ENCODE measurements at regions not wholly inside any gene's neighbourhood (a gene's known extent, or its start where the extent isn't known, plus 50 kb on each side); places are given as distances from the start of the nearest gene placed in this dataset.

DNA sequence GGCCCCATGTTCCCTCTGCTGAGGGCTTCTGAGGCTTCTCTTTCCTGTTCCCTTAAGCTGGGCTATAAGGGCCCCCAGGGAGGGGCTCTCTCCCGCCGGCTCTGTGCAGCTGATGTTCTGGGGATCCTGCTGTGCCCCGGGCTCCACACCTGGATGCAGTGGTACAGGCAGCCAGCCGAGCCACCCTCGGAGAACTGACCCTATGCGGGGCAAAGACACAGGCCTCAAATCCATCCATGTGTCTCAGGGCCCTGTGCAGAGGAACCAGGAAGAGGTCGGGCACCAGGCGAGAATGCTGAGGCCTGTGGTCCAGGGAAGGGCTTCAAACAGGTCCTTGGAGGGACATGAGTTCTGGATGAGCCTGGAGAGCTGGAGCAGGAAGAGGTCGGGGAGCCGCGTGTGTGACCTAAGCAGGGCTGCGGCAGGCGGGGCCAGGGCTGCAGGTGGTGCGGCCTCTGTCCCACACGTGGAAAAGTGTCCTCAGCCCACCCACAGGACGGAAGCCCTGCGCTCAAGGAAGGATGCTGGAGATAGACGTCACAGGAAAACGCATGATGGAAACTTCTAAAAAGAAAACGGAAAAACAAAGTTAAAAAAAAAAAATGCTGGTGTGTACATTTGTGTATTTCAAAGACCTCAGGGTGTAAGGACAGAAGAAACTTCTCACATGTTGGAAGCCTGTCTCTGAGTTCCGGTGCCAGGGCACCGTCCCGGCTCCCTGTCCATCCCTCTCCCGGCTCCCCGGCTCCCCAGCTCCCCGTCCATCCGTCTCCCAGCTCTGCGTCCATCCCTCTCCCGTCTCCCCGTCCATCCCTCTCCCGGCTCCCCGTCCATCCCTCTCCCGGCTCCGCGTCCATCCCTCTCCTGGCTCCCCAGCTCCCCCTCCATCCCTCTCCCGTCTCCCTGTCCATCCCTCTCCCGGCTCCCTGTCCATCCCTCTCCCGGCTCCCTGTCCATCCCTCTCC, 1149.2 kb downstream of the BRD1 start:
- H3K4me1 Mint-ChIP-seq, result no peaks in the 10 kb centered on the region
- H3K9me3 Mint-ChIP-seq, result peaks cover 8 to 17% of the 10 kb centered on the region in 2 donors
- no peak overlapping the region for H3K27ac Mint-ChIP-seq
- DNase-seq (no peak), ATAC-seq (replicated peaks) (no peak)
- no peaks in the 10 kb centered on the region for H3K27me3 Mint-ChIP-seq
- peaks cover 0 to 4% of the 10 kb centered on the region in 2 donors for H3K36me3 Mint-ChIP-seq
- H3K4me3 Mint-ChIP-seq, result no peak overlapping the region

DNA sequence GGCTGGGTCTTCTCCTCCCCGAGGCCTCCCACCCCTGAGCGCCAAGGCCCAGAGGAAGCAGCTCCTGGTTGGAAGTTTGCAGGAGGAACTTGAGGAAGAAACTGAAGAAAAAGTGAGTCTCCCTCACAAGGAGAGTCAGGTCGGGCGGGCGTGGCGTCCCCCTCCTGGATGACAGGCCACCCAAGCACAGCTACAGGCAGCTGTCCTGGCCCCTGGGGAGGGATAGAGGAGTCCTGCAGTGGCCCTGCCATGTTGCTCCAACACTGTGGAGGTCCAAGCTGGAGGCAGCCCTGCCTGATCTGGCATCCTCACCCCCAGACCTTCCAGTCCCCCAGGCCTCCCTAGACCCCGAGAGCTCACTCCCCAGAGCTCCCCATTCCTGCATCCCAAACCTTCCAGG, 1150.1 kb downstream of the BRD1 start:
- Mint-ChIP-seq H3K4me1 (no peaks in the 10 kb centered on the region), H3K9me3 (peaks cover 17 to 25% of the 10 kb centered on the region in 2 donors), H3K27ac (no peak overlapping the region), H3K27me3 (no peaks in the 10 kb centered on the region), H3K36me3 (peaks cover under 1 to 5% of the 10 kb centered on the region in 2 donors), H3K4me3 (no peak overlapping the region)
- no peak for ATAC-seq (replicated peaks)
- no peak for DNase-seq

DNA sequence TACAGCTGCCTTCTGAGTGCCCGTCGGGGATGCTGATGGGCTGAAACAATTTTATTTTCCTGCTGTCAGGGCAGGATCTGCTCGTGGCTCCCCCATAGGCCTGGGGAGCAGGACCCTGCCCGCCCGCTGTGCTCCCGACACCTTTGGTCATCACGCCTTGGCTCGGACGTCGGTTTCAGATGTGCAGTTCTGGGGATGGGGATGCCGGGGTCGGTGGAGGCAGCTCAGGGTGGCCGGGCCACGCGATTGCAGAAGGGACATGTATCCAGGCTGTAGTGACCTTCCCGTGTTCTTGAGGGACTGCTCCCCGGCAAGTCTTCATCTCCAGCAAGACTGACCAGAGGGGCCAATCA, 1150.5 kb downstream of the BRD1 start:
- peaks cover 3 to 5% of the 10 kb centered on the region in 2 donors for H3K36me3 Mint-ChIP-seq
- no peaks in the 10 kb centered on the region for H3K4me1 Mint-ChIP-seq
- DNase-seq, result no peak
- H3K27me3 Mint-ChIP-seq, result no peaks in the 10 kb centered on the region
- H3K27ac Mint-ChIP-seq, result no peak overlapping the region
- H3K4me3 Mint-ChIP-seq, result no peak overlapping the region
- ATAC-seq (replicated peaks), result no peak
- H3K9me3 Mint-ChIP-seq, result peaks cover 20 to 30% of the 10 kb centered on the region in 2 donors

DNA sequence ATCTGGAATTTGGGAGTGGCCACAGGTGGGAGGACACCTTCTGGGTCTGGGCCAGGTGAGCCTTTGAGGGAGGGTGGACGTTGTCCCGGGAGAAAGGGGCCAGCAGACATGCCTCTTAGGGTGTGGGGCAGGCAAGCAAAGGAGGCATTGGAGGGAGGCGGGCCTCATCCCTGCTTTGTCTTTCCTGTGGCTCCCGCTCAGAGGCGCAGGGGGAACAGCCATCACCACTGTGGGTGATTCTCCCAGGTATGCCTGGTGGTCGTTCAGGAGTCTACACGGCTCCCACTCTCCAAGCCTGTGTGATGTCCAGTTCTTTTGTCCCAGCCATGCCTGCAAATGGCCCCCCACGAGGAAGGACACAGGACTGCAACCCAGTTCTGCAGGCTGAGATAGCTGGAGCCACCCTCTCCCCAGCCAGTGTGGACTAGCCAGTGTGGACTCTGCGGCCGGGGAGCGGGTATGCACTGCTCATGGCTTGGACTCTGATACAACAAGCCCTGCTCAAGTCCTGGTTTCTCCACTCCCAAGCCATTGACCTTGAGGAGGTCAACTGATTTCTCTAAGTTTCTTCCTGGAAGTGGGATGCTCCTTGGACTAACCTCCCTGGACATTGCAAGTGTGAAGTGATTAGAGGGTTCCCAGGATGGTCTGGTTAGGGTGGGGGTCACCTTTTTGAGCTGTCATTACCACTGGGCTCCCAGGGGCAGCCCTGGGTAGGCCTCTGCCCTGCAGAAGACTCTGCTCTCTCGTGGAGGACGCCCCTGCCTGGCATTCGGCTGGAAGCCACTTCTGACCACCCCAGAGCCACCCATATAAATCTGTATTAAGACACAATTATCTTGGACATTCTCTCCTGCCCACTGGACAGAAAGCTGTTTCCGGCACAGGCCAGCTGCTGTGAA, 1151.2 kb downstream of the BRD1 start:
- no peak for ATAC-seq (replicated peaks)
- no peak for DNase-seq
- H3K4me3 Mint-ChIP-seq, result no peak overlapping the region
- H3K36me3 Mint-ChIP-seq, result peaks cover 3 to 5% of the 10 kb centered on the region in 2 donors
- H3K4me1 Mint-ChIP-seq, result no peaks in the 10 kb centered on the region
- H3K9me3 Mint-ChIP-seq, result peaks cover 25 to 32% of the 10 kb centered on the region in 2 donors
- no peak overlapping the region for H3K27ac Mint-ChIP-seq
- no peaks in the 10 kb centered on the region for H3K27me3 Mint-ChIP-seq

DNA sequence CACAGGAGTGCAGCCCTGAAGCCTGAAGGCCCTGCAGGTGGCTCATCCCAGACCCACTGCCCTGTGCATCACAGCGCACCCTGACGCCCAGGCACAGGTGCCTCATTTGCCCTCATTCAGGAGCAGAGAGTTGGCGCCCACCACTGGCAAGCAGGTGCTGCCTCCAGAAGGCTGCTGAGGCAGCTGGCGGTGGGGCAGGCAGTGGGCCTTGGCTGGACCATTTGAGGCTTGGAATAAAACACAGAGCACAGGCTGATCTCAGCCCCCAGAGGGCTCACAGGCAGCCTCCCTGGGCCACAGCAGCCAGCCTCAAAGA, 1151.9 kb downstream of the BRD1 start:
- H3K27me3 Mint-ChIP-seq, result no peaks in the 10 kb centered on the region
- no peaks in the 10 kb centered on the region for H3K4me1 Mint-ChIP-seq
- H3K36me3 Mint-ChIP-seq, result peaks cover 3 to 5% of the 10 kb centered on the region in 2 donors
- H3K9me3 Mint-ChIP-seq, result peaks cover 25 to 32% of the 10 kb centered on the region in 2 donors
- H3K27ac Mint-ChIP-seq, result no peak overlapping the region
- H3K4me3 Mint-ChIP-seq, result no peak overlapping the region
- ATAC-seq (replicated peaks) (no peak), DNase-seq (no peak)

DNA sequence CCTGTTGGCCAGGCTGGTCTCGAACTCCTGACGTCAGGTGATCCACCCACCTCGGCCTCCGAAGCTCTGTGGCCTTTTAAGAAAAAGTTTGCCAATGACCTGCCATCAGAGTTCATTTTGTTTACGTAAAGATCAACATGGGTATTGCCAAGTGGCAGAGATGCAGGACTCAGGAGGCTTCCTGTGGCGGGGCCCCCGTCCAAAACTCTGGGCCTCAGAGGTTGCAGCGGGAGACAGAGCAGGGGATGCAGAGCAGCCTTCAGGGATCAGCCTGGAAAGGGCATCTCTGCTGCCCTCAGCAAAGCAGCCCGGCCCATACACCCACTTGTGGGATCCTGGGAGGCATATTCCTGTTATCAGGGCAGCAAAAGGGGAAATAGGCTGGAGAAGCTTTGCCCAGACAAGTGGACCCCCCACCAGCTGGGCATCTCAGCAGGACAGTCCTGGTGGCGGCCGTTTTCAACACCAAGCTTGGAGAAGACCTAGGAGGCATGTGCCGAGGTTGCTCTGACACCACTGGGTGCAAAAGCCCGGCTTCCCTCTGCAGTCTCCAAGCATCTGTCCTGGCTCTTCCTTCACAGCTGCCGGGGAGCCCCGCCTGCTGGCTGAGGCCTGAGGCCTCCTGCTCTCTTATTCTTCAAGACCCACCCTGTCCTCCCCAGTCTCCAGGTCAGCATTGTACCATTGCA, 1152.4 kb downstream of the BRD1 start:
- H3K36me3 Mint-ChIP-seq, result peaks cover 3 to 5% of the 10 kb centered on the region in 2 donors
- ATAC-seq (replicated peaks), result no peak
- no peak overlapping the region for H3K27ac Mint-ChIP-seq
- no peaks in the 10 kb centered on the region for H3K4me1 Mint-ChIP-seq
- H3K9me3 Mint-ChIP-seq, result peaks cover 26 to 32% of the 10 kb centered on the region in 2 donors
- no peaks in the 10 kb centered on the region for H3K27me3 Mint-ChIP-seq
- DNase-seq, result no peak
- H3K4me3 Mint-ChIP-seq, result no peak overlapping the region

DNA sequence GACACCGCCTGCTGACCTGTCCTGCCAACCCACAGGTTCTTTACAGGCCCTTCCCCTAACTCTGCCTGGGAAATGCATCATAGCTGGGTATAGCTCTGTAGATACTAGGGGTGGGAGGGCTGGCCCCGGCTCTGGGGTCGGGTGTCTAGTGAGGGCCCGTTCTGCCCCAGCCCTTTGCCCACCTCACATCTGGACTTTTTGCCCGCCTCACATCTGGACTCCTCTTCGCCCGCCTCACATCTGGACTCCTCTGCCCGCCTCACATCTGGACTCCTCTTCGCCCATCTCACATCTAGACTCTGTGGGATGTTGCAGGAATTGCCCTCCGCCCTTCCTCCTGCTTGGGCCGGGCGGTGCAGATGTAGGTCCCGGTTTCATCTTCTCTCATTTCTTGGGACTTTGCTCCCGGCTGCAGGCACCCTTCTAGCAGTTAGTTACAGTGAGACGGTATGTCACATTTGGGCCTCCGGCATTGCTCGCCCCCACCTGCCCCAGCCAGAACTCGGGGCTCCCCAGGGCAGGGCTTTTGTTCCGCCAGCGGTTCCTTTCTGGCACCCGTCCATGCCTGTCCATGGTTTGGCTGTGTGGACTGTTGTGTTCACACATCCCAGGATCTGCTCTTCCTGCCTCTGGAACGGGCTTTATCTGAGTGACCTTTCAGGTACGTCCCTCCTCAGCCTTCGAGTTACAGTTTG, 1153.7 kb downstream of the BRD1 start:
- no peak overlapping the region for H3K4me3 Mint-ChIP-seq
- DNase-seq, result no peak

DNA sequence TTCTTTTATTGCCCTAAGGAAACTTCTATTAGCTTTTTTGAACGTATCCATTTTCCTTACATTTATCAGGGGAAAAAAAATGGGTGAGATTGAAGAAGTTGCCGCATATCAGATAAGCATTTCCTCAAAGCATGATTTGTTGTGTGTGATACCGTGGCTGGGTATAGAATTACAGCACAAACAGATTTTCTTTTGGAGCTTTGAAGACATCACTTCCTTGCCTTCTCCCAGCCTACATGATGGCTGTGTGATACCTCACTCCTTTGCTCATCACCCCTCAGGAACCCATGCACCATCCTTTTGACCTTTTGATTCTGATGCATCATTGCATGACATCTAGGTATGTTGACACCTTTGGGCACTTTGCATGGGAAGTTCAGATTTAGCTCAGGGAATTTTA, 1155.3 kb downstream of the BRD1 start:
- Mint-ChIP-seq H3K27ac (no peak overlapping the region), H3K4me3 (no peak overlapping the region), H3K4me1 (no peaks in the 10 kb centered on the region), H3K9me3 (peaks cover 24% of the 10 kb centered on the region in 2 donors), H3K36me3 (peaks cover 3 to 5% of the 10 kb centered on the region in 2 donors), H3K27me3 (no peaks in the 10 kb centered on the region)
- DNase-seq, result no peak
- no peak for ATAC-seq (replicated peaks)

More for the DNA sequence above, 1153.7 kb downstream of the BRD1 start:
- Mint-ChIP-seq H3K27ac (no peak overlapping the region), H3K9me3 (peaks cover 24 to 29% of the 10 kb centered on the region in 2 donors), H3K27me3 (no peaks in the 10 kb centered on the region), H3K36me3 (peaks cover 3 to 5% of the 10 kb centered on the region in 2 donors), H3K4me1 (no peaks in the 10 kb centered on the region)
- ATAC-seq (replicated peaks), result no peak

DNA sequence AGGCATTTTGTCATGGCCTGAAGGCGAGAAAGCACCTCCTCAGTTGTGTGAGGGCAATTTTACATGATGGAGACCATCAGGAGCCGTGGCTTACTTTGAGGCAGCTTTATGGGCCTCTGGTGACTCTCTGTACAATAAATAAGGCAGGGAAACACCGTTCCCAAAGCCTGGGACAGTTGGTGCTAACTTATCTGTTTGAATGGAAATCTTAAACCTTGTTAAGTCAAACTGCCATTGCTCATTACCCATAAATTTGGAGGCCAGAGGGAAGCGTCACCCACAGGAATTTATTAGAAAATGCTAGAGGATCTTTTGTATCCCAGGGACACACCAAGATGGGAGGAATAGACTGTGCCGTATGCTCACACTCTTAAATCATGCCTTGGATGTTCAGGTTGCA, 1156.9 kb downstream of the BRD1 start:
- peaks cover 24% of the 10 kb centered on the region in 2 donors for H3K9me3 Mint-ChIP-seq
- peaks cover 3 to 5% of the 10 kb centered on the region in 2 donors for H3K36me3 Mint-ChIP-seq
- H3K27ac Mint-ChIP-seq, result no peak overlapping the region
- DNase-seq (no peak), ATAC-seq (replicated peaks) (no peak)
- H3K4me1 Mint-ChIP-seq, result no peaks in the 10 kb centered on the region
- H3K4me3 Mint-ChIP-seq, result no peak overlapping the region
- H3K27me3 Mint-ChIP-seq, result no peaks in the 10 kb centered on the region

DNA sequence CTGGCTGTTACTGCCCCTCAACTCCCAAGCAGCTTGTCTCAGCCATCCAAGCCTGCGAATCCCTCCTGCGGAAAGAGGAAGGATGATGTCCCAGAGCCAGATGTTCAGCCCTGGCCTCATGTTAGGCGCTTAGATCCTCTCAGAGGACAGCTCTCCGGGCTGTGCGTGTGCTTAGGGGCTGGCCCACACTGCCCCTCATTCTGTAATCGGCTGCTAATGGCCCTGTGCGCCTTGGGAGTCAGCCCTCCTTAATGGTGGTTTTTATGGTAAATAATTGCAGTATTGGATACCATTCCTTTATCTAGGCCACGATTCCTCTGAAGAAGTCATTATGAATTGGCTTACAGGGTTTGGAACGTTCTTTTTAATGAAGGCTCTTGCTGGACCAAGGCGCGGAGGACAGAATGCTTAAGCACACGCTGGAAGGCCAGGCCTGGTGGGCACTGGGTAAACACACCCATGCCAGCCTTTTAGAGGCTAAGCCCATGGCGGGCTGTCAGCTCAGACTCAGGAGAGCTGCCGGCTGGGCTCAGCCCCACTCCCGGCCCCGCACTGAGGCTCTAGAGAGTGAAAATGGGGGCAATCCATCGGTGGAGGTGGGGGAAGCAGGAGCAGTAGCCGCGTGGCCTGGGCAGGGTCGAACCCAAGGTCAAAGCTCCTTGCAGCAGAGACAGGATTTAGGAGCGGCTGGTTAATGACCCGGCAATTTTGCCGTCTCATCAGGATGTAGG, 1157.5 kb downstream of the BRD1 start:
- Mint-ChIP-seq H3K4me3 (no peak overlapping the region), H3K9me3 (peaks cover 27 to 28% of the 10 kb centered on the region in 2 donors), H3K27me3 (no peaks in the 10 kb centered on the region)

DNA sequence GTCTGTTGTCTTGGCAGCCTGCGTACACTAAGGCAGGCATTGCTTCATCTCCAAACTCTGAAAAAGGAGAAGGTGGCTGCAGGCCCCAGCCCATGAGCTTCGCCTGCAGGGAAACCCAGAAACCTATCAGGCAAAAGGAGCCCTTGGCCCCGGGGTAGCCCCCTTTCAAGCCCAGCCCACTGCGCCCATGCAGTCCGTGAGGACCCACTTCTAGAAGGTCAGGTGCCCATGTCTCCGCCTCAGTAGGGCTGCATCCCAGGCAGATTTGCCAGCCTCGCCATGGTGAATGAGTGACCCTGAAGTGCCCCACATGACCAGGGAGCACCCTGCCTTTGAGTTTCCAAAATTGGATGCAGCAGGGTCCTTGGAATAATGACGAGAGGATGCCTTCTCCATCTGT, 1158.4 kb downstream of the BRD1 start:
- no peak for DNase-seq
- Mint-ChIP-seq H3K36me3 (peaks cover 6 to 10% of the 10 kb centered on the region in 2 donors), H3K4me3 (no peak overlapping the region), H3K4me1 (no peaks in the 10 kb centered on the region), H3K27me3 (no peaks in the 10 kb centered on the region), H3K9me3 (peaks cover 31% of the 10 kb centered on the region in 2 donors), H3K27ac (no peak overlapping the region)
- ATAC-seq (replicated peaks), result no peak

More for the DNA sequence above, 1157.5 kb downstream of the BRD1 start:
- DNase-seq (no peak), ATAC-seq (replicated peaks) (no peak)
- Mint-ChIP-seq H3K36me3 (peaks cover 5 to 6% of the 10 kb centered on the region in 2 donors), H3K27ac (no peak overlapping the region), H3K4me1 (no peaks in the 10 kb centered on the region)

DNA sequence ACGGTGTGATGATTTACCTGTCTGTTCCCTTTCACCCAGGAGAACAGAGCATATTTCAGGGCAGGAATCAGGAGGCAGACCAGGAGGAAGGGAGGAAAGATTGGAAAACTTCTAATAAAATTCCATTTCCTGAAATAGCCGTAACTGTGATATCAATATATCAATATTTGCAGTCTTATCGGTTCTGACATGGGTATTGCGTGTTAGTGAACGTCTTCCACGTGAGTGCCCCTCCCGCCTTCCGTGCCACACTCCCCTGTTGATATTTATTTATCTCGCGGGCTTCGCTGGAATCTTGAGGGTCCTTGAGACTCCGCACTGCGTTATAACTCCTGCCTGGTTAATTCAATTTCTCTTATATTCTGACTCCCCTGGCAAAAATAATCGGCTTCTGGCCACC, 1160.4 kb downstream of the BRD1 start:
- H3K9me3 Mint-ChIP-seq, result peaks cover 22% of the 10 kb centered on the region in 2 donors
- ATAC-seq (replicated peaks), result no peak
- H3K4me3 Mint-ChIP-seq, result no peak overlapping the region
- peaks cover 2 to 9% of the 10 kb centered on the region in 2 donors for H3K36me3 Mint-ChIP-seq
- H3K27me3 Mint-ChIP-seq, result no peaks in the 10 kb centered on the region
- H3K4me1 Mint-ChIP-seq, result no peaks in the 10 kb centered on the region
- no peak for DNase-seq
- H3K27ac Mint-ChIP-seq, result no peak overlapping the region

DNA sequence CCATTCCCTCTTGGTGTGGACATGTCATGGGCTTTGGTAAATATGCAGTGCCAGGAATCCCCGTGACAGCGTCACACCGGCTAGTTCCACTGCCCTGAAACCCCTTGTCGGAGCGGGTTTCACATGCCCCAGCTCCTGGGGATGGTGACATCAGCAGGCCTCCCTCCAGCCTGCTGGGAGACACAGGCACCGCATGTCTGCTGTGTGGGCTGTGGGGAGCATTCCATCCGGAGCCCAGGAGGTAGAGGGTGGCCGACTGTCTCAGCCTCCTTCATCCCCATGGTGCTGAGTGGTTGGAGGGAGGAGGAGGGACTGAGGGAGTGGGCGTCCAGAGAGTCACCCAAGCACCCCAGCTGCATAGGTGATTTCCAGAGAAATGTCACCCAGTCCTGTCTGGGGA, 1161.1 kb downstream of the BRD1 start:
- DNase-seq, result no peak
- Mint-ChIP-seq H3K27ac (no peak overlapping the region), H3K4me3 (no peak overlapping the region), H3K4me1 (no peaks in the 10 kb centered on the region), H3K9me3 (peaks cover 19 to 21% of the 10 kb centered on the region in 2 donors), H3K36me3 (peaks cover 3 to 9% of the 10 kb centered on the region in 2 donors), H3K27me3 (no peaks in the 10 kb centered on the region)
- no peak for ATAC-seq (replicated peaks)
